ENCODE measurements at regions not wholly inside any gene's neighbourhood (a gene's known extent, or its start where the extent isn't known, plus 50 kb on each side); places are given as distances from the start of the nearest gene placed in this dataset.

DNA sequence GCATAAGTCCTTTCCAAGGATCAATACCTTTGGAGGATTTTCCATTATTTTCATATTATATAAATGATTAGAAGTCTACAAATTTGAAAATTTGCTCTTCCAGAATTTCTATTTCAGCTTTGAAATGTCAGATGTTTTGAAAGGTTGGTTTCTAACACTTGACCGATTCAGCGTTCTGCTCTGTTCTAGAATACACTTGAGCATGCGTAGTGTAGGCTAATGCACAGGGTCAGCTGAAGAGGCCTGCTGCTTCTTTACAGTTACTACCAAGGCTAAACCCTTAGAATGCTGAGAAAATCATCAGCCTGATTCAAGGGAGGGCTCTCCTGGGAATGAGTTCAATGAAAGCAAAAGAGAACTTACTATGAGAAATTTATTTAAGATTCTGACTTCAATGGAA is 177.6 kb downstream of the RNF144B start:
- TF ChIP-seq, protein P1, sequence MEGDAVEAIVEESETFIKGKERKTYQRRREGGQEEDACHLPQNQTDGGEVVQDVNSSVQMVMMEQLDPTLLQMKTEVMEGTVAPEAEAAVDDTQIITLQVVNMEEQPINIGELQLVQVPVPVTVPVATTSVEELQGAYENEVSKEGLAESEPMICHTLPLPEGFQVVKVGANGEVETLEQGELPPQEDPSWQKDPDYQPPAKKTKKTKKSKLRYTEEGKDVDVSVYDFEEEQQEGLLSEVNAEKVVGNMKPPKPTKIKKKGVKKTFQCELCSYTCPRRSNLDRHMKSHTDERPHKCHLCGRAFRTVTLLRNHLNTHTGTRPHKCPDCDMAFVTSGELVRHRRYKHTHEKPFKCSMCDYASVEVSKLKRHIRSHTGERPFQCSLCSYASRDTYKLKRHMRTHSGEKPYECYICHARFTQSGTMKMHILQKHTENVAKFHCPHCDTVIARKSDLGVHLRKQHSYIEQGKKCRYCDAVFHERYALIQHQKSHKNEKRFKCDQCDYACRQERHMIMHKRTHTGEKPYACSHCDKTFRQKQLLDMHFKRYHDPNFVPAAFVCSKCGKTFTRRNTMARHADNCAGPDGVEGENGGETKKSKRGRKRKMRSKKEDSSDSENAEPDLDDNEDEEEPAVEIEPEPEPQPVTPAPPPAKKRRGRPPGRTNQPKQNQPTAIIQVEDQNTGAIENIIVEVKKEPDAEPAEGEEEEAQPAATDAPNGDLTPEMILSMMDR (IDR thresholded peaks at IDR 0.05): no peak
- TF ChIP-seq ZFX (IDR thresholded peaks at IDR 0.05; ENCODE audit: borderline replicate concordance): no peak
